GM18868 (cell line): ENCODE measurements at regions not wholly inside any gene's neighbourhood (a gene's known extent, or its start where the extent isn't known, plus 50 kb on each side); places are given as distances from the start of the nearest gene placed in this dataset.

Source experiments
- ATAC-seq: cut with Tn5 transposase; IDR thresholded peaks from one replicate; pipeline ENCODE4 v1.9.1; 2021; ENCODE audit warnings: mild to moderate bottlenecking, moderate library complexity; ENCODE audit not compliant: unreplicated experiment

DNA sequence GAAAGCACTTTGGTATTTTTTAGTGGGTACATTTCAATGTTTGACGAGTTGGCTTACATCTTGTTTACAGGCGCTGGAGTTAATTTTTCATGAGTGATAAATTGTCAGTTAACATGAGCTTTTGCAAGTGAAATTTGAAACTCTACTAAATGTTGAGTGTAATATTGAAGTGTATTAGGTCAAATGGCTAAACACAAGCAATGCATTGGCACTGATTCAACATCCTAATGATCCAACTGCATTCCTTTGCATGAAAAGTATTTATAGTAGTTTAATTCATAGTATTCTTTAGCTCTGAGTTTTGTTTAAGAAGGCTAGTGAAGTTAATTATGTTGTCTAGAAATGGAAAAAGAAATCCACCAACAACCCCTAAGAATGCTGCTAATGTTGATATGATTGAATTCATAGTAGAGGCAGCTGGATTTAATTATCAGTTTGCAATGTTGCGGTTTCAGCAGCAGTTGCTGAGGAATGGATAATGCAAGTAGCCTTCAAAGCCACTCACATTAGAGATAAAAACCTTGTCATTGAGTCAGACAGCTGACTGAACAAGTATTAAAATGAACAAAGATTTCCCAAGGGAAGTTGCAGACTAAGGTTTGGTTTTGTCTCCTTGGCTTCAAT is 245.6 kb upstream of the GOLIM4 start:
- ATAC-seq = no peak

DNA sequence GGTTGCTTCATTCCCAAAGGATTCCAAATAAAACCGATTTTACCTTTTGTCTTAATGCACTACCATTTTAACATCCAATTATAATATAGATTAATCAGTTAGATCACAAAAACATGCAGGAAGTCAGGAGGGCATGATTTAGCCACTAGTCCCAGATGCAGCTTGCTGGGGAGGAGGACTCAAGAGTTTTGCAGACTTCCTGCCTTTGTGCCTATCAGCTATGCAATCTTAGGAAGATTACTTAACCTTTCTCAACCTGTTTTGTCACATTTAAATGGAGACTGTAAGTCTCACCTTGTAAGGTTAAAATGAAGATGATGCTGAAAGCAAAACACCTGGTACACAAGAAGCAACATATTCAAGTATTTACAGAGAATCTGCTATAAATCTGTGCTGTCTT is 242.4 kb upstream of the GOLIM4 start:
- no peak for ATAC-seq

DNA sequence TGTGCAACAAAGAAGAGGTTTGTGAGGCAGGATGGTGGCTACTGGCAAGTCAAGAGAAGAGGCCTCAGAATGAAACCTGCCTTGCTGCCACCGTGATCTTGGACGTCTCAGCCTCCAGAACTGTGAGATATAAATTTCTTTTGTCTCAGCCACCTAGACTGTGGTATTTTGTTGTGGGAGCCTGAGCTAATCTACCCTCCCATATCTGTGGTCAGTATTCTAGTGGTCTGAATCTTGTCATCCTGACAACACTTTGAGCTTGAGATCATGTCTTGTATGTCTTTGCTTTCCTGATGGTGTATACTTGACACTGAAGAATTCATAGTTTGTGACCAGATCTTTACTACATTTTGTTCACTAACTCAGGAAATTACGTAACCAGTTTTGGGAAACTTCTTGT is 240.6 kb upstream of the GOLIM4 start:
- ATAC-seq = no peak

DNA sequence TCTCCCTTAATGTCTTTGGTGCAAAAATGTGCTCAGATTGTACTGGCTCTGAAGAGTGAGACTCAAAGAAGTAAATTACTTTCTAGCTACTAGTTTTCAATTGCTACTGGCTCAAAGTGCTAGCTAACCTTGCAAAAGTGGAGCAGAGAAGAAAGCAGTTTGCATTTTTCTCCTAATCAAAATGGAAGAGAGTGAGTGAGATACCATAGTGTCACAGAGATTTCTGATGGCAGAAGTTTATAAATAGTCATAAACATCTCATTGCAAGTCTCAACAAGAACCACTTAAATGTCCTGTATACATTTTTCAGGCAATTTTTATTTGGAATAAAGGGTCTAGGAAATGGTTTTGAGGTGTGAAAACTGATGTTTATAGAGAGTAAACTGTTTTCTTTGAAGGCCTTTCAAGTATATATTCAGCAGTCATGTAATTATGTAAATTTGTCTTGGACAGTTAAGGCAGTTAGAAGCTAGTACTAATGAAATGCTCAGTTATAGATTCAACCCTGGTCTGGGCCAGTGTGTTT is 237.7 kb upstream of the GOLIM4 start:
- ATAC-seq = no peak

DNA sequence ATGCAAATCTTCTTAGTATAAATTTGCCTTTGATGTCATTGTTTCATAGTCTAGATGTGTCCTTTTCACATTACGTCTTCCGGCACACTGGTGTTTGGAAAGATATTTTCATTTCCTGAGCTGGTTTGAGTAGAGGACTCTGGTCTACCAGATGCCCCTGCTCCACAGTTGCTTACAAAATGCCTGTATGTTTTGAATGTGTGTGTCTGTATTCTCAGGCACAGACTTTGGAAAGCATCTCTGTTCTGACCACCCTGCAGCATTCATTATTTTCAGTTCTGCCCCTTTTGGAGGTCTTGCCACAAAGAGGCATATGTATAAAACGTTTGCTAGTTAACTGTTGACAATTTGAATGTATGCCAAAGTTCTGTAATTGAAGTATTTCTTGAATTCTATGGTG is 236.0 kb upstream of the GOLIM4 start:
- no peak for ATAC-seq

DNA sequence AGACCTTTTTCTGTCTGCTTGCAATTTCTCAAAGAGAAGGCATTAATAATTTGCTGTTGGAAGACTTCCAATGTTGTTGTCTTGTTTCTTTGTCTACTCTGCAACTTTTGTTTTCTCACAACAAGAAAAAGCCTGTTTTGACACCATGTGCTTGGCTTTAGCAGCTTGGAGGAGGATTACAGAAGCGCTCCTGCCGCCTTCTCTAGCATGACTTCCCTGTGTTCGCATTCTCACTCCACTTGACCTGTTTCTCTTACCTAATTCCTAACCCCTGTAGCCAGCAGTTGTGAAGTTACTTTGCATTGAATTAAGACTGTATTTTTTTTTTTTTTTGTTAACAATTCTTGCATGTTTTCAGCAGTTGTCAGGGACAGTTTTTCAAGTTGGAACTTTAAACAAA is 235.3 kb upstream of the GOLIM4 start:
- no peak for ATAC-seq

DNA sequence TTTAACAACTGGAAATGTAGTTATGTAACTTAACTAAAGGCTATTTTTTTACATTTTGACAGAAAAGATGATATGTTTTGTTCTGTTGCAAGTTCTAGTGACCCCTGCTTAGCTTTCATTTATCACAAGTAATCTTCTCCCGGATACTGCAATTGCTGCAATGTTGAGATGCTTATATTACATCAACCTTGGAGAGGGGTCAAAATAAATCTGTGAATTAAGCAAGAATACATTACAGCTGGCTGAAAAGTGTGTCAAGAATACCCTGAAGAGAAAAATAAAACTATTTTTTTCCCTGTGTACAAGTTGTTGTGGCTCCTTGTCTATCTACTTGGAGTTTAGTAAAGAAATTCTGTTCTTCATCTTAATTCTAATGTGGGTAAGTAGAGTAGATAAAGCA is 232.1 kb upstream of the GOLIM4 start:
- ATAC-seq = no peak

DNA sequence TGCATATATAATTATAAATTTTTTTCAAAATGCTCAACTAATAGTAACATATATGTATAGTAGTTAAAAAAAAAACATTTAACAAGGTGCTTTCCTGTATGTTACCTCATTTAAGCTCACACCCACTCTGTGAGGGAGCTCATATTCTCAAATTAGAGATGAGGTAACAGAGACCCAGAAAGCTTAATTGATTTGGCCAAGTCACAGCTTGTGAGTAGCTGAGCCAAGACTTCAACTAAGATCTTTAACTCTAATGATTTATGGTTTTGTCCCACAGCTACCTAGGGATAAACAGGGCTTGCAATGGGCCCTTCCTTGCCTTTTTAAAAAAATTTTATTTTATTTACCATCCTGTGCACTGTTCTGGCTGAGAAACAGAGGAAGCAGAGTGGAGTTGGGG is 230.0 kb upstream of the GOLIM4 start:
- ATAC-seq = no peak

DNA sequence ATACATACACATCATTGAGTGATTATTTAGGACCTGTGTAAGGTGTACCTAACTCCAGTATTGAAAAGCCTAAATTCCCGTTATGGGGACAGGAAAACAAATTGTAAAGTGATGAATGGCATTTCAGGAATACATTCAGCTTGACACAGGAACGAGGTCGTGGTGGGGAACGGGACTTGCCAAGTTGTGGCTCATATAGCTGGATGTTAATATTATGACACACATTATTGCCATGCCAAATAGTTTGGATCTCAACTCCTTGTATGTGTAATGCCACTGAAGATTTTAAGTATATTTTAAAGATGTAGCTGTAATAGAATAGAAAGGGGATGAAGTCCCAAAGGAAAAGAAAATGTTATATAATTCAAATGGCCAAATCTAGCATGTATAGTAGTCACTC is 227.2 kb upstream of the GOLIM4 start:
- no peak for ATAC-seq

DNA sequence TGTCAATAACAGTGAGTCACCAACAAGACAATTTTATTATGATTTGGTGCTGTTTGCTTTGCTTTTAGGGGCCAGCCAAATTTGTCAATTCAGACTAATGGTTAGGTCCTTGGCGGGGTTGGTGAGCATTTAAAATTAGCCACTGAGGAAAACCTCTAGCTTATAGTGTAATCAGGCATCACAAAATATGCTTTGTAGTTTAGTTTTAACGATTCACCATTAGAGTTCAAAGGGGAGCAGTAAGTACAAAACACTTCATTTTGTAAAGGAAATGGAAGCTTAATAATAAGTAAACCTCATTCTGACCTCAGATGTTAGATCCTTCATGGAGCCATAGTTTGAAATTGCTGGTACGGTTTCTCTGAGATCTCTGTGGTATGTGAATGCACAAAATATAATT is 218.4 kb upstream of the GOLIM4 start:
- no peak for ATAC-seq

DNA sequence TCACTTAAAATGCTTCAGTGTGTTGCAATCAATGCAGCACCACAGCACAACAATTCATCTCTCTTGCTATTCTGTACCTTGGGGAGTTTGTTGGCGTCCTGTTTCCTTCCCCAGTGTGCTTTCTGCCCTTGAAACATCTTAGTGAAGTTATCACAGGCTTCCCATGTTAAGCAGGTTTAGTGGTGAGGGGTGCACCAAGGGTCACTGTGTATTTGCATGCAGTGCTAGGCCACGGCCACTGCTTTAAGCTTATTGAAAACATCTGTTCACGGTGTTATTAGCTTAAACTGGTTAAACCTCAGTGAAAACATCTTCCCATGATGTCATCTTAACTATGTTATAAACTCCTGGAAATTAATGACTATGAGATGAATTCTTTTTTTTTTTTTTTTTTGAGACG is 217.3 kb upstream of the GOLIM4 start:
- no peak for ATAC-seq

DNA sequence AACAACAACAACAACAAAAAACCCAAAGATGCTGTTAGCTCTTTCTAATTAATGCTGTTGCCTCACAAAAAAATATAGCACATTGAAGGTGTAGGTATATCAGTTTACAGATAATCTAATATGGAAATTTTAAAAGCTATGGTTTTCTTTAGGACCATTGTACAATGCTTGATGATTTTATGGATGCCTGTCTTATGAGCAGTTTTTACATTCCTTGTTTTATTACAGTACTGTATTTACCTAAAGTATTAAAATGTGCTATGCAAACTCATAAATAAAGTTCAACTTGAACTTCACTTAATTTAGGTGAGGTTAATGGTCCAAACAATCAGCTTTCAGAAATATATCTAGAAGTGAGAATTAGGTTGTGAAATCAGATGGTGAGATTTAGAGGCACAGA is 212.2 kb upstream of the GOLIM4 start:
- ATAC-seq = no peak

DNA sequence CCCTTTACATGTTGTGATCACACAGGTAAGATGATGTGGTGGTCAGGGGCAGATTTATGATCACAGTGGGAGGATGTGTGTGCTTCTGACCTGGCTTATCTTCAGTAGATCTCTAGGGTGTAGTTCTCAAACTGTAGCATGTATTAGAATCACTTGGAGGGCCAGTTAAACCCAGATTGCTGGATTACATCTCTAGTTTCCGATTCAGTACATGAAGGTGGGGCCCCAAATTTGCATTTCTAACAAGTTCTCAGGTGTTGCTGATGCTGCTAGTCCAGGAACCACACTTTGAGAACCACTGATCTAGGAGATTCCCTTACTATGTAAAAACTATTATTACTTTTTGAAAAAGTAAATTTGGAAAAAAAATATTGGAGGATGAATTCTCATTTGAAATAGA is 199.3 kb upstream of the GOLIM4 start:
- no peak for ATAC-seq

DNA sequence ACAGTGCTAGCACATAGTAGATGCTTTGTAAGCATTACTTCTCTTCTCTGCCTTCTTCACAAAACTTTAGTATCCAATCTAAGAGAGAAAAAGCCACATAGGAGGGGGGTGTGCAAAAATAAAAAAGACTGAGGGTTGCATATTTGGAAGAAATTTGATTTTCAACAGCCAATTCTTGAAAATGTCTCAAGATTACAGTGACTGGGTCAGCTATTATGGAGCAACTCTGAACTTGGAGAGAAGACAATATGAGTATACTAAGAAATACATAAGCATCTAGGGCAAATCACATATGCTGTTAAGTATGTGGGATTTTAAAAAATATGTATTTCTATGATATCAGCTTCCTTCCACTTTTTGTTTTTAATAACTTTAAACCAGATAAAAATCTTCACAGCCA is 196.6 kb upstream of the GOLIM4 start:
- no peak for ATAC-seq

DNA sequence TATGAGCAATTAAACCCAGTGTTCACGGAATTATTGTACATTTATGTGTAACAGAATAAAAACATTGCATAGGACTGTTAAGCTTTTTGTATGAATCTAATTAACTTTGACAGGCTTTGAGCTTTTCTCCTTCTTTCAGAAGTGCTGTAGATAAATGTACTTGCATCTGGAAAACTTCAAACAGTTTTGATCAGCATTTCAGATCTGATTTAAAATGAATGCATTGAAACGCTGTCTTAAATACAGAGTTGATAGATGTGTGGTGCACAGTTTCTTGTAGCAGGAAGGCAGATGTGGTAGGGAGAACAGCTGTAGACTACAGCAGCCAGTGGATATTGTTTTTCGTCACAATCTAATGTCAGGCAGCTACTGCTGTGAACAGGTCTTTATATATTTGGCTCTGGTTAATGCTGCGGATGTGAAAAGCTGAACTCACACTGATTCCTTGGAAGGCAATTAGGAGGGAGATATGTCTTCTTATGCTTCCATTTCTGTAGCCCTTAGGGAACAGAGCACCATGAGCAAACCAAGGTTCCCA is 193.8 kb upstream of the GOLIM4 start:
- no peak for ATAC-seq

DNA sequence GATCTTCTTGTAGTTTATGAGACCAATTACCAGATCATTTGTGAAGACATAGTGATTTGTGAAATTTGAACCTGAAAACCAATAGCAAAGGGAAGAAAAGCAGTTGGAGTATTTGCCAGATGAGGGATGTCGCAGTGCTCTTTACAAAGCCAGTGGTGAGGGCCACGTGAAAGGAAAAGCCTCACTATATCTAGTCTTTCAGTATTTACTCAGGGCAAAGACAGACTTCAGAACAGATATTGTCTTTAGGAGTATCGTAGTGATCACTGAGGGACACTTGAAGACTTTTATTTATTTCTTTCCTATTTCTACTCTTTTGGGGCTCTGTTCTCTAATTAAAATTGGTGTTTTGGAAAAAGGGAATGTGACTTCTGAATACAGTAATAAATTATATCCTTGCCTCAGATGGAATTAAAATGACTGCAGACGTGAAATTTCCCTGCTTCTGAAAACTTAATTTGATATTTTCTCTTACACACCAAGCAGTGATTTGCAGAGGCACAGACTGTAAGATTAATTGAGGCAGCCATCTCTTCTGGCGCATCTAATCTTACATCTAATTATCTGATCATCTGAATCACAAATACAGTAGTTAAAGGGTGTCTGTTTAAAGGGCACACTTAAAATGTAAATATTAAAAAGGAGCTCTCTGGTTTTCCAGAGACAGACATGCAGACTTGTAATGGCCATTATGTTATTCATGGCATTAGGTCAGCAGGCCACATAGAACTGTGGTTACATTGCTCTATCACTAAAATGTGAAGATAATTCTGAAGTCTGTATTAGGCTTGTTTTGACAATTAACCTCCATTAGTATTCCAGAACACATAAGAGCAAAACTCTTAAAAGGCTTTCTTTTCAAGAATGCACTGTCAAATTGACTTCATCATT is 193.0 kb upstream of the GOLIM4 start:
- no peak for ATAC-seq

DNA sequence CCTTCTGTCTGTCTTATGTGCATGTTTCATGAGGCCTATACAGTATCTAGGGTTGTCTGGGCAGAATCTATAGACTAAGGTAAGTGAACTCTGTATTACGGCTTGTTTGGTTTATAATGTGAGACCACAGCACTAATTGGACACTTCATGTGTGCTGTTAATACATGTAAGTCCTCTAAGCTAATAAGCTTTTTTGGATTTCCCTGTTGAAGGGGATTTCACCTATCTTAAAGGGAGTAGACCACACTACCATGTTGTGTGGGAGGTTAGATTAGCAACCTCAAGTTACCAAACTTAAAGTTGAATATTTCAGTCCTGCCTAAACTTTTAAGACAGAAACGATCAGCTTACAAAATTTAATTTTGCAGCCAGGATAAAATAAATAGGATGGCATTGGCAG is 189.8 kb upstream of the GOLIM4 start:
- ATAC-seq = peak; percentile 68

DNA sequence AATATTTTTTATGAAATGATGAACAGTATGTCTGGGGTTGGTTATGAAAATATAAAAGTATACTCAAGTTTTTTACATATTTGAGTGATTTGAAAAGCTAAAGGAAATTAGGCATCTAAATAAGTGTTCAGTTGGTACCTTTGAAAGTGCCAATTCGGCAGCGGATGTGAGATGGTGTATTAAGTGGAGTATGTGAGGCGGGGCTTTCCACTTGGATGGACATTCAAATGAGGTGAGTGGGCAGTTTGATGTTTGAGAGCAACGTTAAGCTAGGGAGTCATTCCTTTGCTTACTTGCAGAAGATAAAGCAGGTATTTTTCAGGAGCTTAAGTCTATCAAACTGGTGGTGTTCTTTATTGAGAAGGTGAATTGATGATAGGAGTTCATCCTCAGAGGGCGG is 189.0 kb upstream of the GOLIM4 start:
- no peak for ATAC-seq

DNA sequence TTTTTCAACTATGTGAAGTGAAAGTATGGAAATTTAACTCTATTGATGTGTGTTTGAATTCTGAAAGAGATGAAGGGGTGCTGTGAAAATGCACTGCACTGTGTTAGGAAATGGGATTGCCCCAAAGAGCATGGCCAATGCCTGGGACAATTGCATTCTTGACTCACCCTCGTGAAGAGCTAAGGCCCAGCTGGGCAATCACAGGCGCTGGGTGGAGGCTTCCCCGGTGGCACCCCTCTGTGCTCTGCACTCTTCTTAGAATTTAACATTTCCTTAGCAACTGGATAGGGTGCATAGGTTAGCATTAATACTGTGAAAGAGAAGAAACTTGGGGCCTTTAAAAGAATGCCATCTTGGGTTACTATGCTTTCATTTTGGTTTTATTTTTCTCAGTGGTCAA is 179.9 kb upstream of the GOLIM4 start:
- no peak for ATAC-seq

DNA sequence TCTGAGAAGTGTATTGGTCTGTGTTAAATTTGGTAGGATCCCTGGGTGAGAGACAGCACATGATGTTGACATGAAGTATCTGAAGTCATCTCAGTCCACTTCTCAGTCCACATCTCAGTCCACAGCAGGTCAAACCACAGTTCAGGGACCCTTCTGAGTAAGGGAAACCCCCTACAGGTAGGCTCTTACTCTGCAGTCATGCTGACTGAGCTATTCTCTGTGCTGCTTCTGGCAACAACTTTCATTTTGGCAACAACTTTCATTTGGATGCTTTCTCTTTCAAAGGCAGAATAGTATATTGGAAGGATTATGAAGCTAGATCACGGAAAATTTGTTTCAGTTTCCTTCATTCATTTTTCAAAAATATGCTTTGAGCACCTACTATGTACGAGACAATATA is 178.2 kb upstream of the GOLIM4 start:
- peak; percentile 88 for ATAC-seq

DNA sequence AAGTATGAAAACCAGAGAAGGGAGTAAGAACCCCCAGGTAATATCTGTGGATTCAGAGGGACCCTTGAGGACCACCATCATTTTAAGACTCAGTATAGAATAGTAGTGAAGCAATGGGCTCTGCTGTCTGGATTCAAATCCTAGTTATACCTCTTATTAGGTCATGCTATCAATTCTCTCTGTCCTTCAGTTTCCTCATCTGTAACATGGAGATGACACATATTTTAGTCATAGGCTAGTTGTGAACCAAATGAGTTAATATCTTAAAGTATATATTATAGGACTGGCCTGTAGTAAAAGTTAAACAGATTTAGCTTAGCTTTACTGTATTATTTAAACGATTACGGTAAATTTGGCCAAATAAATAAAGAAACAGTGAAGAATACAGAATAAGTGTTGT is 177.3 kb upstream of the GOLIM4 start:
- ATAC-seq = no peak

DNA sequence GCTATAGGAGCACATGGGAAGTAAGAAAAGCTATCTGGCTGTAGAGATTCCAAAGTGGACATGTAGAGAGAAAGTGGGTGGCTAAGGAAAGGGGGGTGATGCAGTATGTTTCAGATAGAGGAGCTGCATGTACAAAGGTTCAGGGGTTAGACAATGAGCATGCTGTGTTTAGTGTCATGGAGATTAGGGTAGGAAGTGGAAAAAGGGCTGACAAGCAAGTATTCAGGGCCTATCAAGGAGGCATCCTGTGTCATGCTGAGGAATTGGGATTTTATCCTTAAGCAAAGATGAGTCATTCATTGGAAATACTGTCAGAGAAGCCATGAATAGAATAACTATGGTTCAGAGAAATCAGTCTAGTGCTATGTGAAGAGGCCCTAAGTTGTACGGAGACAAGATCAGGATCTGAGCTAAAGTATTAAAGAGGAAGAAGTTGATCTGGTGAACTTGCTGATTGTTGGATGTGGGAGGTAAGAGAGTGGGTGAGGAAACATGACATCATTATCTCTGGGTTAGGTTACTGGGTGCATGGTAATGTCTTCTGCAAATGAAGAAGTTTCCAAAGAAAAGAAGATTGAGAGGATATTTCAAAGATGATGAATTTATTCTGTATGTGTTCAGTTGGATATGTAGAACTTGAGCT is 176.7 kb upstream of the GOLIM4 start:
- no peak for ATAC-seq
